ENCODE measurements at regions not wholly inside any gene's neighbourhood (a gene's known extent, or its start where the extent isn't known, plus 50 kb on each side); places are given as distances from the start of the nearest gene placed in this dataset.

DNA sequence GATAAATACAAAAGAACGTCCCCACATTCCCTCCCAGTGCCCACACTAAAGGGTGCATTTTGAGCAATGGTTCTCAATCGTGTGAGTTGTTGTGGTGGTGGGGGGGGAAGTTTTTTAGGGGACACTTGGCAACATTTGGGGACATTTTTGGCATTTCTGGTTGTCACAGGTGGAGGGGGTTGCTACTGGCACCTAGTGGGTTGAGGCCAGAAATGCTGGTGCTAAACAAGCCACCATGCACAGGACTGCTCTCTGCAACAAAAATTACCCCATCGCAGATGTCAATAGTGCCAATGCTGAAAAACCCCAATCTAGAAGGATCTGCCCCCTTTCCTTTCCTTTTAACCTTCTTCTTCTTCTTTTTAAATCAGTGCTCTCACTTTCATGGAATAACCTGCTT, 453.3 kb downstream of the TSHZ3 start:
- TF ChIP-seq EP300 (IDR thresholded peaks at IDR 0.05) (no peak), CBX2 (IDR thresholded peaks at IDR 0.05; ENCODE audit: borderline replicate concordance, low read depth) (no peak), POLR2A (IDR thresholded peaks at IDR 0.05; ENCODE audit: low read length) (no peak), SMC3 (IDR thresholded peaks at IDR 0.05) (no peak), HEYL (CRISPR knock-in tag; IDR thresholded peaks at IDR 0.05) (no peak), PHF8 (IDR thresholded peaks at IDR 0.05; ENCODE audit: borderline replicate concordance, low read depth) (no peak), CEBPB (IDR thresholded peaks at IDR 0.05) (no peak)
- TF ChIP-seq, protein P1, sequence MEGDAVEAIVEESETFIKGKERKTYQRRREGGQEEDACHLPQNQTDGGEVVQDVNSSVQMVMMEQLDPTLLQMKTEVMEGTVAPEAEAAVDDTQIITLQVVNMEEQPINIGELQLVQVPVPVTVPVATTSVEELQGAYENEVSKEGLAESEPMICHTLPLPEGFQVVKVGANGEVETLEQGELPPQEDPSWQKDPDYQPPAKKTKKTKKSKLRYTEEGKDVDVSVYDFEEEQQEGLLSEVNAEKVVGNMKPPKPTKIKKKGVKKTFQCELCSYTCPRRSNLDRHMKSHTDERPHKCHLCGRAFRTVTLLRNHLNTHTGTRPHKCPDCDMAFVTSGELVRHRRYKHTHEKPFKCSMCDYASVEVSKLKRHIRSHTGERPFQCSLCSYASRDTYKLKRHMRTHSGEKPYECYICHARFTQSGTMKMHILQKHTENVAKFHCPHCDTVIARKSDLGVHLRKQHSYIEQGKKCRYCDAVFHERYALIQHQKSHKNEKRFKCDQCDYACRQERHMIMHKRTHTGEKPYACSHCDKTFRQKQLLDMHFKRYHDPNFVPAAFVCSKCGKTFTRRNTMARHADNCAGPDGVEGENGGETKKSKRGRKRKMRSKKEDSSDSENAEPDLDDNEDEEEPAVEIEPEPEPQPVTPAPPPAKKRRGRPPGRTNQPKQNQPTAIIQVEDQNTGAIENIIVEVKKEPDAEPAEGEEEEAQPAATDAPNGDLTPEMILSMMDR (IDR thresholded peaks at IDR 0.05): no peak
- TF ChIP-seq, protein P2, sequence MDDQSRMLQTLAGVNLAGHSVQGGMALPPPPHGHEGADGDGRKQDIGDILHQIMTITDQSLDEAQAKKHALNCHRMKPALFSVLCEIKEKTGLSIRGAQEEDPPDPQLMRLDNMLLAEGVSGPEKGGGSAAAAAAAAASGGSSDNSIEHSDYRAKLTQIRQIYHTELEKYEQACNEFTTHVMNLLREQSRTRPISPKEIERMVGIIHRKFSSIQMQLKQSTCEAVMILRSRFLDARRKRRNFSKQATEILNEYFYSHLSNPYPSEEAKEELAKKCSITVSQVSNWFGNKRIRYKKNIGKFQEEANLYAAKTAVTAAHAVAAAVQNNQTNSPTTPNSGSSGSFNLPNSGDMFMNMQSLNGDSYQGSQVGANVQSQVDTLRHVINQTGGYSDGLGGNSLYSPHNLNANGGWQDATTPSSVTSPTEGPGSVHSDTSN (IDR thresholded peaks at IDR 0.05): no peak
- TF ChIP-seq, protein P3, sequence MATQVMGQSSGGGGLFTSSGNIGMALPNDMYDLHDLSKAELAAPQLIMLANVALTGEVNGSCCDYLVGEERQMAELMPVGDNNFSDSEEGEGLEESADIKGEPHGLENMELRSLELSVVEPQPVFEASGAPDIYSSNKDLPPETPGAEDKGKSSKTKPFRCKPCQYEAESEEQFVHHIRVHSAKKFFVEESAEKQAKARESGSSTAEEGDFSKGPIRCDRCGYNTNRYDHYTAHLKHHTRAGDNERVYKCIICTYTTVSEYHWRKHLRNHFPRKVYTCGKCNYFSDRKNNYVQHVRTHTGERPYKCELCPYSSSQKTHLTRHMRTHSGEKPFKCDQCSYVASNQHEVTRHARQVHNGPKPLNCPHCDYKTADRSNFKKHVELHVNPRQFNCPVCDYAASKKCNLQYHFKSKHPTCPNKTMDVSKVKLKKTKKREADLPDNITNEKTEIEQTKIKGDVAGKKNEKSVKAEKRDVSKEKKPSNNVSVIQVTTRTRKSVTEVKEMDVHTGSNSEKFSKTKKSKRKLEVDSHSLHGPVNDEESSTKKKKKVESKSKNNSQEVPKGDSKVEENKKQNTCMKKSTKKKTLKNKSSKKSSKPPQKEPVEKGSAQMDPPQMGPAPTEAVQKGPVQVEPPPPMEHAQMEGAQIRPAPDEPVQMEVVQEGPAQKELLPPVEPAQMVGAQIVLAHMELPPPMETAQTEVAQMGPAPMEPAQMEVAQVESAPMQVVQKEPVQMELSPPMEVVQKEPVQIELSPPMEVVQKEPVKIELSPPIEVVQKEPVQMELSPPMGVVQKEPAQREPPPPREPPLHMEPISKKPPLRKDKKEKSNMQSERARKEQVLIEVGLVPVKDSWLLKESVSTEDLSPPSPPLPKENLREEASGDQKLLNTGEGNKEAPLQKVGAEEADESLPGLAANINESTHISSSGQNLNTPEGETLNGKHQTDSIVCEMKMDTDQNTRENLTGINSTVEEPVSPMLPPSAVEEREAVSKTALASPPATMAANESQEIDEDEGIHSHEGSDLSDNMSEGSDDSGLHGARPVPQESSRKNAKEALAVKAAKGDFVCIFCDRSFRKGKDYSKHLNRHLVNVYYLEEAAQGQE (IDR thresholded peaks at IDR 0.05): no peak
